A673 (cell line): ENCODE measurements at regions not wholly inside any gene's neighbourhood (a gene's known extent, or its start where the extent isn't known, plus 50 kb on each side); places are given as distances from the start of the nearest gene placed in this dataset.

Source experiments
- BruUV-seq: library from RNA; stranded (reverse); fragments of 400-500 nt; replicated peaks from 2 replicates; lab custom pipeline; 2021; lab: Mats Ljungman, UMichigan
- CTCF ChIA-PET: fragments of 300-600 bp; sonication (Branson Sonifier 250); formaldehyde crosslinking; loops from one replicate; lab custom pipeline; 2022; ENCODE audit warnings: antibody characterized with exemption; lab: Charles Lee
- POLR2A ChIA-PET: fragments of 300-600 bp; sonication (Branson Sonifier 250); formaldehyde crosslinking; loops from one replicate; lab custom pipeline; 2022; ENCODE audit warnings: antibody characterized with exemption; ENCODE audit not compliant: low non-redundant PET; lab: Charles Lee
- DNase-seq: peaks from one replicate; pipeline ENCODE4 v3.0.0-alpha.2; 2015; ENCODE audit warnings: low spot score
- H3K27ac ChIP-seq: fragments of 200-600 bp; sonication (generic); 2 replicates; pipeline ENCODE4 v1.5.1; 2016; ENCODE audit warnings: mixed run types, low read depth, mild to moderate bottlenecking, mixed read lengths, antibody characterized with exemption, low read length; ENCODE audit not compliant: poor library complexity, severe bottlenecking
- H3K27me3 ChIP-seq: fragments of 200-600 bp; sonication (generic); replicated peaks from 2 replicates; pipeline ENCODE4 v1.6.1; 2017; ENCODE audit warnings: mixed run types, low read depth, mild to moderate bottlenecking, mixed read lengths, antibody characterized with exemption, low read length; ENCODE audit not compliant: insufficient read depth, poor library complexity
- H3K36me3 ChIP-seq: fragments of 200-600 bp; sonication (generic); 2 replicates; pipeline ENCODE4 v1.6.1; 2016; ENCODE audit warnings: mixed run types, mild to moderate bottlenecking, mixed read lengths, antibody characterized with exemption, low read length; ENCODE audit not compliant: insufficient read depth, poor library complexity, severe bottlenecking
- H3K4me1 ChIP-seq: fragments of 200-600 bp; sonication (generic); 2 replicates; pipeline ENCODE4 v1.6.1; 2017; ENCODE audit warnings: mixed run types, mild to moderate bottlenecking, mixed read lengths, antibody characterized with exemption, low read length; ENCODE audit not compliant: insufficient read depth, poor library complexity, severe bottlenecking
- H3K4me3 ChIP-seq: fragments of 200-600 bp; sonication (generic); 2 replicates; pipeline ENCODE4 v1.5.1; 2016; ENCODE audit warnings: low read depth, mixed run types, mild to moderate bottlenecking, mixed read lengths, low read length; ENCODE audit not compliant: poor library complexity, severe bottlenecking
- H3K9me3 ChIP-seq: fragments of 200-600 bp; sonication (generic); 2 replicates; pipeline ENCODE4 v1.6.1; 2016; ENCODE audit warnings: mixed run types, low read depth, mild to moderate bottlenecking, mixed read lengths, antibody characterized with exemption, low read length; ENCODE audit not compliant: poor library complexity, severe bottlenecking
- EZH2 ChIP-seq: fragments of 200-600 bp; sonication (generic); IDR thresholded peaks from 2 replicates; pipeline ENCODE4 v1.6.1; 2017; ENCODE audit warnings: borderline replicate concordance, low read depth, mild to moderate bottlenecking, mixed read lengths, antibody characterized with exemption, low read length; ENCODE audit not compliant: poor library complexity, severe bottlenecking
- intact Hi-C: fragments of 100-400 bp; cut with micrococcal nuclease; formaldehyde crosslinking; loops from one replicate; pipeline ENCODE4 v1.10.0; 2022; ENCODE audit not compliant: unreplicated experiment
- TF ChIP-seq, protein P1 (sequence below): fragments of 300-800, 200-600 bp; sonication (generic); conservative IDR thresholded peaks from 2 replicates; pipeline ENCODE4 v1.5.1; 2017; ENCODE audit warnings: low read depth, mild to moderate bottlenecking, antibody characterized with exemption, low read length, moderate library complexity, mixed read lengths

DNA sequence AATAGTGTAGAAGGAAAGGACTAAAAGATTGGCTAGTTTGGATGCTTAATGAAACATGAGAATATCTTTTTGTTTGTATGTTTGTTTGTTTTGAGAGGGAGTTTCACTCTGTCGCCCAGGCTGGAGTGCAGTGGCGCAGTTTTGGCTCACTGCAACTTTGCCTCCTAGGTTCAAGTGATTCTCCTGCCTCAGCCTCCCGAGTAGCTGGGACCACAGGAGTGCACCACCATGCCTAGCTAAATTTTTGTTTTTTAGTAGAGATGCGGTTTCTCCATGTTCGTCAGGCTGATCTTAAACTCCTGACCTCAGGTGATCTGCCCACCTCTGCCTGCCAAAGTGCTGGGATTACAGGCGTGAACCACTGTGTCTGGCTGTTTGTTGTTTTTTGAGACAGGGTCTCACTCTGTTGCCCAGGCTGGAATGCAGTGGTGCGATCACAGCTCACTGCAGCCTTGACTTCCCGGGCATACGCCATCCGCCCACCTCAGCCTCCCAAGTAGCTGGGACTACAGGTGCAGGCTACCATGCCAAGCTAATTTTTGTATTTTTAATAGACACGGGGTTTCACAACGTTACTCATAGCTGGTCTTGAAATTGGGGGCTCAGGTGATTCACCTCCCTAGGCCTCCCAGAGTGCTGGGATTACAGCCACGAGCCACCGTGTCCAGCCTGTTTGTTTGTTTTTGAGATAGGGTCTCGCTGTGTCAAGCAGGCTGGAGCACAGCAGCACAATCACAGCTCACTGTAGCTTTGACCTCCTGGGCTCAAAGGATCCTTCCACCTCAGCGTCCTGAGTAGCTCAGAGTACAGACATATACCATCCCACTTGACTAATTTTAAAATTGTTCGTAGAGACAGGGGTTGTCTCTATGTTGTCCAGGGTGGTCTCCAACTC is 209.2 kb downstream of the MYCN start:
- POLR2A ChIA-PET, result no interaction called here
- H3K27ac ChIP-seq, result no peak overlapping the region
- CTCF ChIA-PET, result no interaction called here
- no peaks in the 10 kb centered on the region for H3K36me3 ChIP-seq
- intact Hi-C loops, result no loop called here
- TF ChIP-seq, protein P1, sequence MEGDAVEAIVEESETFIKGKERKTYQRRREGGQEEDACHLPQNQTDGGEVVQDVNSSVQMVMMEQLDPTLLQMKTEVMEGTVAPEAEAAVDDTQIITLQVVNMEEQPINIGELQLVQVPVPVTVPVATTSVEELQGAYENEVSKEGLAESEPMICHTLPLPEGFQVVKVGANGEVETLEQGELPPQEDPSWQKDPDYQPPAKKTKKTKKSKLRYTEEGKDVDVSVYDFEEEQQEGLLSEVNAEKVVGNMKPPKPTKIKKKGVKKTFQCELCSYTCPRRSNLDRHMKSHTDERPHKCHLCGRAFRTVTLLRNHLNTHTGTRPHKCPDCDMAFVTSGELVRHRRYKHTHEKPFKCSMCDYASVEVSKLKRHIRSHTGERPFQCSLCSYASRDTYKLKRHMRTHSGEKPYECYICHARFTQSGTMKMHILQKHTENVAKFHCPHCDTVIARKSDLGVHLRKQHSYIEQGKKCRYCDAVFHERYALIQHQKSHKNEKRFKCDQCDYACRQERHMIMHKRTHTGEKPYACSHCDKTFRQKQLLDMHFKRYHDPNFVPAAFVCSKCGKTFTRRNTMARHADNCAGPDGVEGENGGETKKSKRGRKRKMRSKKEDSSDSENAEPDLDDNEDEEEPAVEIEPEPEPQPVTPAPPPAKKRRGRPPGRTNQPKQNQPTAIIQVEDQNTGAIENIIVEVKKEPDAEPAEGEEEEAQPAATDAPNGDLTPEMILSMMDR, result no peak
- no peak for TF ChIP-seq EZH2
- no peak for DNase-seq
- no TSS peak for BruUV-seq
- no peaks in the 10 kb centered on the region for H3K27me3 ChIP-seq
- H3K4me3 ChIP-seq, result no peak overlapping the region
- no peaks in the 10 kb centered on the region for H3K9me3 ChIP-seq
- H3K4me1 ChIP-seq, result no peaks in the 10 kb centered on the region

- POLR2A ChIA-PET, result no interaction called here
- TF ChIP-seq EZH2, result no peak
- TF ChIP-seq, protein P1, result no peak
- no peaks in the 10 kb centered on the region for H3K9me3 ChIP-seq
- no peaks in the 10 kb centered on the region for H3K36me3 ChIP-seq
- no peak overlapping the region for H3K27ac ChIP-seq
- no TSS peak for BruUV-seq
- intact Hi-C loops, result no loop called here
- CTCF ChIA-PET, result no interaction called here
- no peaks in the 10 kb centered on the region for H3K4me1 ChIP-seq
- no peaks in the 10 kb centered on the region for H3K27me3 ChIP-seq
- DNase-seq, result no peak
- H3K4me3 ChIP-seq, result no peak overlapping the region
Observed at GRCh38 chr2:16148632-16149348, 208.4 kb downstream of the MYCN start.

DNA sequence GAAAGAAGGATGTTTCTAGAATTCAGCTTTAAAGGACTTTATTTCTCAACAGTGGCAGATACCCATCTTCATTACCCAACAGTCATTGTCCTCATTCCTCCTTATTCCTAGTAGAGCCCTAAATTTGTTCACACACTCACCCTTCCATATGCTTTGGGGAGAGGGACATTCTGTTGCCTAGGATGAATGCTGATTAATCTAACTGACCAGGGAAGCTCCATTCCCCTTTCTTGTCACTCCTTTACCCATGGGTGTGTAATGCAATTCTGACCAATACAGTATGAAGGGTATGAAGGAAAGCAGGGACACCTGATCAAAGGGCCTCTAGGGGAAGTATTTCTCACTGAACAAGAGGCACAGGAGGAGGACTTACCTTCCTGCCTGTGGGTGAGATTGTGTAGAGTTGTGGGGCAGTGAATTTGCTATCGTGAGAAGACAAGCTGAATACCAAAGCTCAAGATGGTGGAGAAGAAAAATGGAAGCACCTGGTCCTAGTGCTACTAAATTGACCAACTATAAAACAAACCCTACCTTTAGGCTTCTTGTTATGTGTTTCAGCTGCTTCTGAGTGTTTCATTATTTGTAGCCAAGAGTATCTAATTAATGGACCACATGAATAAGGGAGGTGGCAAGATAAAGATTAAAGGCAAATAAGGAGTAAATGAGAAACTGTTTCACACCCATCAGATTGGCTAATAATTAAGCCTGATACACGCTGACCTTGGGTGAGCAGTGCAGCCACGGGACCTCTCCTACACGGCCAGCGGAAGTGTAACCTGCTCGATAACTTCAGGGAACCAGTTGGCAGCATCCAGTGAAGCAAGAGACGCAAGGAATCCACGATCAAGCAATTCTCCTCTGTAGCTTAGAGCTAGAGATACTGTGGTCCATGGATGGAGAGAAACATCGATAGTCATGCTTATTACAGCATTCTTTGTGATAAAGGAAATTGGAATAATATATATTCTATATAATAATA is 202.3 kb downstream of the MYCN start:
- ChIA-PET POLR2A (no interaction called here), CTCF (no interaction called here)
- DNase-seq, result no peak
- TF ChIP-seq, protein P1, result no peak
- no peak for TF ChIP-seq EZH2
- Histone ChIP-seq H3K9me3 (no peaks in the 10 kb centered on the region), H3K27me3 (no peaks in the 10 kb centered on the region), H3K4me3 (no peak overlapping the region), H3K4me1 (no peaks in the 10 kb centered on the region), H3K27ac (no peak overlapping the region), H3K36me3 (no peaks in the 10 kb centered on the region)
- no TSS peak for BruUV-seq
- intact Hi-C loops, result no loop called here
